ENCODE measurements at regions not wholly inside any gene's neighbourhood (a gene's known extent, or its start where the extent isn't known, plus 50 kb on each side); places are given as distances from the start of the nearest gene placed in this dataset.

DNA sequence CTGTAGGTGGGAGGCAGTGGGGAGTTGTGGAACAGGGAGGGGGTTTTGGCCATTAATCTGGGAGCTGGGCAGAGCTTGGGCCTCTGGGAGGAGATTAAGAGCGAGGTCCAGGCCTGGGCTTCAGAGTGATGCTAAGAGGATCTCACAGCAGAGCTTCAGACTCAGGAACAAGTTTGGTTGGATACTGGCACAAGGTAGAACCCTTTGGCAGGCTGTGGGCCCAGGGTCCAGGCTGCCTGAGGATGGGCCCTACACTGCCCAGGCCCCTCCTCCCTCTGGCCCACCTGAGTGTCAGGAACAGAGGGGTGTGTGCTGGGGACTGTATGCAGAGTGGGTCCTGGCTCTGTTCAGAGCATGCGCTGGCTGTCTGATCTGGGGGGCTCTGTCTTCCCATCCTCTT is 334.9 kb downstream of the CYP26B1 start:
- DNase-seq (ENCODE audit: low spot score) = no peak

DNA sequence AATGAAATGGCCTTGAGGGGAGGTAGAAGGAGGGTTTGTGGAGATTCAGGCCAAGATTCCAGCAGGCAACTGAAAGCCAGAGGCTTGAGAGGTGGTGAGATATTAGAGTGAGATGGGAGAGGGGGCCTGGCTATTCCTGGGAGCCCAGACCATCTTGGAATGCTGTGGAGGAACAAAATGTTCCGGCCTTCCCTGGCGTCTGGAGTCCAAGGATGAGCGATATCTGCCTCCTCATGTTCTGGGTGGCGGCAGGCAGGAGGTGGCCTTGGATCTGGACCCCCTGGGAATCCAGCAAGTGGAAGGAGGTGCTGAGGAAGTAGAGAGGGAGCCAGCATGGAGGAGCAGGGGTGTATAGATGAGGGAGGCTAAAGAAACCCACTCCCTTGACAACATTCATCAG is 335.9 kb downstream of the CYP26B1 start:
- DNase-seq (ENCODE audit: low spot score) = no peak

DNA sequence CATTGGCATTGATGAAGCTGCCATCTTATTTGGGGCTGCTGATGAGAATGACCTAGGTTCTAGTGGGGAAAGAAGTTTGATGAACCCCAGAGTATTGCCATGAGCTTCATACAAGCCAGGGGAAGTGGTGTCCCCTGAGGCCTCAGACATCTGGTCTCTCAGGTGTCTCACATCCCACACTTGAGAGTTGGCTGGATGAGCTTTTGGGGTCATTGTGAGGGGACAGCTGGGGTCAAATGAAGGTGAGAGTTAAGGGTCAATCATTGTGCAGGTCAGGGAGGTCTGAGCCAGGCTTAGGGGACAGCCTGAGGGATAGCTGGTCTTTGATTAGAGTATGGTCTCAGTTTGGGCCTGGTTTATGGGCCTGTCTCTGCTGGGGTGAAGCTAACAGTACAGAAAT is 336.5 kb downstream of the CYP26B1 start:
- no peak for DNase-seq (ENCODE audit: low spot score)

DNA sequence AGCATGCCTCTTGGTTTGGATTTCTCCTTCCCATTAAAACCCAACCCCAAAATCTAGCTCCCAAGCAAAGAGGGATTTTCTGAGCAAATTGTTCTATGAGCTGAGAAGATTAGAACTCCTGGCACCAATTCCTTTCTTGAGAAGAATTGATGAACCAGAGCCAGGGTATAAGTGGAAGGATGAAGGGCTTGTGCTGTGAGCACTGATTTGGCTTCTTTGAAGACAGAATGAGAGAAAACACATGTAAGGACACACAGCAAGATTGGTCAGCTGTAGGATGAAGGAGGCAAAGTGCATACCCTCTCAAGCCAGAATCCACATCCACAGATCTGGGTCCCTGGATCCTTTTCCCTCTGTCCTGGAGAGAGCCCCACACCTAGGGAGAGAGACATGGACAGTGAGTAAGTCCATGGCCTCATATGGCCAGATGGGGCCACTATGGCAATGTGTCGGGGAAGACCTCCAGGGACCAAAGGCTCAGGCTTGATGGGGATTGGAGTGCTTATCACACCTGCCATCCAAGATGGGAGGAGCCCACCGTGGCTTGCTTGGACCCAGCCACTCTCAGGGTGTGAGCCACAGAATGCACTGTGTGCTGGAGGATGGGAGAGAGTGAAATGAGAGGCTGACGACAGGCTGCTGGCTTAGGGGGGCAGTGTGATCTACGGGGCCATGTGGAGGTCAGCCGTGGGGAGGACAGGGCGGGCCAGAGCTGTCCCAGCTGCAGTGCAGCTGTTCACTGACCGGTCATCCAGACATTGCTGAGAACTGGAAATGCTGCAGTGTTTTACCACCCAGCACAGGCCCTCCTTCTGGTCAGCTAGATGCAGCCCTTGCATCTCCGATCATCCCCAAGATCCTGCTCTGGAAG is 339.8 kb downstream of the CYP26B1 start:
- no peak for DNase-seq (ENCODE audit: low spot score)

DNA sequence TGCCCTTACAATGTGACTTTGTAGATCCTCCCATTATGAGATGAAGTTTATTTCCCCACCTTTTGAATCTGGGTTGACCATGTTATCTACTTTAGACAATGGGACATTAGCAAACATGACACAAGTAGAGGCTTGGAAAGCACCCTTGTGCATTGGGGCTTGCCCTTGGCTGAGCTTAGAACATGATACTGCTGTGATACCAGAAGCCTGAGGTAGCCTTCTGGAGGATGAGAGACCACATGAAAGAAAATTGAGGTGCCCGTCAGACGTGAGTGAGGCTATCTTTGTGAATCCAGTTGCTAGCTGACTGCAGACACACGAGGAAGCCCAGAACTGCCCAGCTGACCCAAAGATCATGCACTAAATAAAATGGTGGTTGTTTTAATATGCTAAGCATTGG is 341.2 kb downstream of the CYP26B1 start:
- no peak for DNase-seq (ENCODE audit: low spot score)

DNA sequence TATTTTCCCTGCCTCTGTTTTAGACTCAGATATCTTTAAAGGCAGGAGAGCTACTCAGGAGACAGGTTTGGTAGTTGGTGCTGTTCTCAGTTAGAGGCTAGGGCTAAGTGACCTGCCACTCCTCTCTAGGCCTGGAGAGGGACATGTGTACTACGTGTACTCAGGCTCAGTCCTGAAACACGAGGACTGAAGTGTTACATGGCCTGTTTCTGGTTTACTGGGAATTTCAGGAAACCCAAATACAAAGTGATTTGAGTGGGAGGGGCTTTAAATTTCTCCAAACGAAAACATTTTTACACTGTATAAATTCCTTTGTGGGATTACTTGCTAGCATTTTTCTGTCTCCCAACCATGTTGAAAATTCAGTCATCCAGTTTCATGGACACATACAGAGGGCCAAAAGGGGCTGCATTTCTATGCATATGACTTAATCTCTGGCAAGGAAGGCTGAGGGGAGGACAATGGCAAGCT is 343.3 kb downstream of the CYP26B1 start:
- no peak for DNase-seq (ENCODE audit: low spot score)

DNA sequence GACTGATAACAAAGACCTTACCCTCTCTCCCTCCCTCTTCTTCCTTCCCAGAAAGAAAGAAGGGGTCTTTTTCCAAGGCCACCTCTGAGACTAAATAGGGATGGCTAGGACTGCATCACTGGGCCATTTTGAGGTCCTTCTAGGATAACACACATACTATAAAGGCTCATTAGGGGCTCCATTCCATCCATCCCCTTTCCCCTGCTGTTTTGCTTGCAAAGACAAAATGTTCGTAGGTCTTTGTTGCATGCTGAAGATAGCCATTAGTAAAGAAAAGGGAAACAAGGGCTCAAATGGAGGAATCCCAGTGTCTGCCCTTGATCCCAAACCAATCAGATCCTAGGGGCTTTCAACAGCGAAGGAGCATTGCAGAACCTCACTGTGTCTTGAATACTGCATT is 344.3 kb downstream of the CYP26B1 start:
- no peak for DNase-seq (ENCODE audit: low spot score)

DNA sequence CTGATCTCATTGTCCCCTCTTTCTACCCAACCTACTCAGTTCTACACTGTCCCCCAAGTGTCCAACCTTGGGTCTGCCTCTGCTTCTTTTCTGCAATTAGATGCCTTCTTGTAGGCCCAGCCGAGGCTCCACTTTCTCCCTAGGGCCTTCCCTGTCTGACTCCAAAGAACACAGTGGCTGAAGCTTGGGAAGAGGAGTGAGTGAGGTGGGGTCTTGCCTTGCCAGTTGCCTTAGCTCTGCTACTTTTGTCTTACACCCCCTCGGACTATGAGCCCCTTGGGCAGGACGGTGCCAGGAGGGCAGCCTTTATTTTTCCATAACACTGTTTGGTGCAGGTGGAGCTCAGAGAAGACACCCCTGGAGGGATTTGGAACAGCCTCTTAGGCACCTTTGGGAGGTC is 345.1 kb downstream of the CYP26B1 start:
- no peak for DNase-seq (ENCODE audit: low spot score)

DNA sequence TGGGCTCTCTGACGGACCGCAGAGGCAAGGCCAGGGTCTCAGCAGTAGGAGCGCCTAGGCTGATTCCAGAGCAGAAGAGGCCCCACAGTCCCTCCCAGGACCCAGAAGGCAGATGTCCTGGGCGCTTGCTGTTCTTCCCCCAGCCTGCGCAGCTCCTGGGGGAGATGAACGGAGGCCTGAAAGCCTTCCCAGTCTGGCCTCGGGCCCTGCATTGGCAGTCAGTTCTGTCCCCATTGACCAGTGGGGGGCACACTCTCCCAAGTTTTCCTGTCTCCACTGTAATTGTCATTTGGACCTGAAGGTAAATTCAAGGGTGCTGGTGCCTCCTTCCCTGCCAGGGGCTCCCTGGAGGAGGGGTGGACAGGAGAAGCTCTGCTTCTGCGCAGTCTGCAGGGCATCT is 345.7 kb downstream of the CYP26B1 start:
- no peak for DNase-seq (ENCODE audit: low spot score)

DNA sequence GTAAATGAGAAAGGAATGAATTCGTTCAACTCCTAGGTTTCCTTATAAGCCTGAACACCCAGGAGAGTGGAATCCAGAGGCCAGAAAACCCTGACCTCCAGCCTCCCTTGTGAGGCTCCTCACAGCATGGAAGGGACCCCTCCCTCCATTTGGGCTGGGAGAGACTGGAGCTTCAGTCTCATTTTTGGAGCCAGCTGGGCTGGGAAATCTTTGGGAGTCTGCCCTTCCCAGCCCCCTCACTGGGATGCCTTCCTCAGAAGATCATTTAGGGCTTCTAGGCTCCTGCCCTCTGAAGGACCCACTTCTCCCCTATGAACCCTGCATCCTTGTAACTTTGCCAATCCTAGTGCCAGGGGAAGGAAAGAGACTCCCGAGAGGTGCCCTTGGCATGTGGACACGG is 346.1 kb downstream of the CYP26B1 start:
- no peak for DNase-seq (ENCODE audit: low spot score)

DNA sequence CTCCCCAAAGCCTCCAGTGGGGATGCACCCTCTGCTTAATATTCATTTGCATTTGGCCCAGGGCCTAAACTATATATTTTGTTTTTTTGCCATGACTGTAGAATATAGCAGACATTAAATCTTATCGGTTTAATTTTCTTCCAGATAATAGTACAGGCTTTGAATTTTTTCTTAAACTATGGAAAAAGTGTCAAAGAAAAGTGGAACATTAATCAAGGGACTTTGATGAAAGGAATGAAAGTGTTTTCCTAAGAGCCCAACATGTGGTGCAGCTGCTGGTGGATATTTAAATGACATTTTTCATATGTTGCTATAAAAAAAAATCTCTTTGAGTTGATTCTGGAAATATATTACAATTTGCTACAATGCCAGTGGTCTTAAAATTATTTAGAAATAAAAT is 346.8 kb downstream of the CYP26B1 start:
- DNase-seq (ENCODE audit: low spot score) = no peak

DNA sequence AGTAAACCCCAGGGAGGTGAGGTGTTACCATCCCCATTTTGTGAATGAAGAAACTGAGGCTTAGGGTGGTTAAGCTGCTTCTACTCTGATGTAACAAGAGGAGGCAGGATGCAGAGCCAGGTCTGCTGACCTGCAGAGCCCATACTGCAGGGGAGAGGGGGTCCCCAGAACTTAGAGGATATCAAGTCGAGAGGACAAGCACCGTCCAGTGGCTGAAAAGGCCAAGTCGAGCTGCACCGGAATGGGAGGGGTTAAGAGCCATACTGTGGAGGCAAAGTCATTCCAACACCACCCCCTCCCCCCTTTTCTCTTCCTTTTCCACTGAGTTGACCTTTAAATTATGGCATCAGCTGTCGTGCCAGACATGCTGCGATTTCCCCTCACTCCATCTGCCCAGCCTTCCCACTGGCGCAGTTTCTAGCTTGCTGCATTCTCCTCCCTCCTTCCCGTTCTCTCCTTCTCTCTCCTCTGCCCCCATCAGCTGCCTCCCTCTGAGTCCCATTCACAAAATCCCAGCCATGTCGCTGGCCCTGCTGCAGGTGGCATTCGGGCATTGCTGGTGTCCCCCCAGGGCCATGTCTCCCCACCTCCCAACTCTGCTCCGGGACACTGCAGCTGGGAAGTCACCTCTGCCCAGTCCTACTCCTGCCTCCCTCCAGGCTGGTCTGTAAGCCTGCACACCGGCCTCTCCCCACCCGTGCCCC is 346.9 kb downstream of the DYSF start:
- DNase-seq (ENCODE audit: low spot score) = no peak

DNA sequence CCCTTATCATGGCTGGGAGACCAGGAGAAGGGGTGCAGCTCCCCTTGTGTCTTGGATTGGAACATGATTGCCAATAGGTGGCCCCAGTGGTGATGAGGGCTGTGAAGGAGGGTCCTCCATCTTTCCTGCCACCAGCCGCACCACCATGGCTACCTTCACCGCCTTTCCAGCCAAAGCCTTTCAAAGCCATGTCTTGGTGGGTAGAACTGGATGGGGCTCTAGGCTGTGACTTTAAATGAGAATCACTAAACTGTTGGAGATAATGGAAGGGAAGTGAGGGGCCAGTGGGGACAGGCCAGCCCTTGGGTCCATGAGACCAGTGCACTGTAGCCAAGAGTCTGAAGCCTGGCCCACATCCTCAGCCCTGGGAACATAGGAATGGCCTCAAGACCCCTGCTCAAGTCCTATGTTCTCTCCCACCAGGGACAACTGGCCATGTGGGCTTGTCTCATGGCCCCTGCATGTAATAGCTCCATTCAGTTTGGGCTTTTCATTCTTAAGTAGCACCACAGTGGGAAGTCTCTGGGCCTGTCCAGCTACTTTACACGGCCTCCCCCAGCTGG is 345.7 kb downstream of the DYSF start:
- no peak for DNase-seq (ENCODE audit: low spot score)

DNA sequence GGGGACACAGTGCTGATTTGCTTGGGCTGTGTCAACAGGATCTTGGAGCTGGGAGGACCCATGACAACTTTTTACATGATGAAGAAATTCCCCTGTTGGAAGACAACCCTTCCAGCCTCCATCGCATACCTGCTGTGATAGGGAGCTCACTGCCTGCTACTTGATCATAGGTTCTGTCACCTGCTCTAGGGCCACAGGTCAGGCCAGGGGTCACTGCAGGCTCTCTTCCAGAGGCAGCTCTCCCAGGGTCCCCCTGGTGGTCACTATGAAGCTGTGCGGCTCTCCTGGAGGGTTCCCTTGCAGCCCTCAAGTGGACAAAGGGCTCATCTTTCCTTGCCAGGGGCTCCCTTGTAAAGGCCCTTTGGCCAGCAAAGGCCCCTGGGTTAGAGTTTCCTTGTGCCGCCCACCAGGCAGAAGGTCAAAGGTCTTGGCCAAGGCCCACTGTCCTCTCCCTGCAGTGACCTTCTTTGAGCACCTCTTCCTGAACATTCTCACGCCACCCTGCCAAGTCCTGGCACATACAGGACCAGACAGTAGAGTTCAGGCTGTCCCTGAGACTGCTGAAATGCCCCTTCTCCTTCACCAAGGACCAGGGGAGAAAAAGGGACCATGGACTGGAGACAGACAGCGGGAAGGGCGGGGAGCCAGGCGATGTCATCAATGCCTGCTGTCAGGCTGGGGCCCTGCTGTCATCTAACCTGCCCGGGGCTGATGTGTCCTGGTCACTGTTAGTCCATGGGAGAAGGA is 345.1 kb downstream of the DYSF start:
- DNase-seq (ENCODE audit: low spot score) = no peak

DNA sequence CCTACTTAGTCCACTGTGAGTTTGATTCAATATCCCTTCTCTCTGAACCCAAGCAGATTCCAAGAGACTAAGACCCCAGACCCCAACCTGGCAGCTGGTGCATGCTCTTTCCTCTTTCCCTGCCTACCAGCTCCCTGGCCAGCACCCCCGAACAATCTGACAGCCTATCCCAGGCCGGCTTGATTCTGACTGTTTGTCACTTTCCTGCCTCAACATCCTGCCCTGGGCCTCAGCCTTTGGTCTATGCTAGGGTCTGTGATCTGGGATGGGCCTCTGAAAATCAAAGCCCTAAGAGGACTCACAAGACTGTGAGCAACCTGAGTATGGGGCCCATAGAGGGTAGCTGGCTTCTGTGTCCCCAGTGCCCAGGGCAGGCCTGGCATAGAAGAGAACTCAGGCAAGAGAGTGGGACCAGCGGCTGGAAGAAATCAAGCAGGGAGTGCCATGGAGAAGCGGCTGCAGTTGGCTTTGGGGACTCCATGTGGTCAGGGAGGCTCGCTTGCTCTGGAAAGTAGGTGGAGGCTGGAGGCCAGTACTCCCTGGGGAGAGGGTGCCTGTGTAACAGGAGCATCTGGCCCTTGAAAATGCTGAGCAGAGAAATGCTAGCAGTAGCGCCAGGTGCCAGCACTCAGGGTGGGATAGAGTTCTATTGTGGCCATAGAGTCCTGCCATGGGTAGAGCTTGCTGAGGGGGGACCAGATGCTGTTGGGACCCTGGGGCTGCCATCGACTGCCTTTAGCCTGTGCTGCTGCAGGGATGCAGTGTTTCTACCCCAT is 343.9 kb downstream of the DYSF start:
- no peak for DNase-seq (ENCODE audit: low spot score)

DNA sequence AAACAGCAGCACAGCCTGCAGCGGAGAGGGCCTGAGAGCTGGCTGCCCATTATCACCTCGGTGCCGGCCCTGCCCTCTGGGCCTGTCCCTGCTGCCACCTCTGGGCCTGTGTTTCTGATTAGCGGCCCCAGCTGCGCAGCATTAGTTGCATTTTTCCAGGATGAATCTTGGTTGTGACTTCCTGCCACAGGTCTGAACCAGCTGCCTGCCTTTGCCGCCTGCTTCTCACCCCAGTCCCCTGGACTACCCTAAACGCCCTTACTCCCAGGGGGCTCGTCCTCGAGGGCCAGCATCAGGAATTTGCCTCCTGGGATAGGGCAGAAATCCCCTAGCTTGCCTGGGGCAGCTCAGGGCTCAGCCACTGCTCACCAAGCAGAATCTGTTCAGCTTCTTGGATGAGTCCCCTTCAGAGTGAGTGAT is 342.8 kb downstream of the DYSF start:
- no peak for DNase-seq (ENCODE audit: low spot score)

DNA sequence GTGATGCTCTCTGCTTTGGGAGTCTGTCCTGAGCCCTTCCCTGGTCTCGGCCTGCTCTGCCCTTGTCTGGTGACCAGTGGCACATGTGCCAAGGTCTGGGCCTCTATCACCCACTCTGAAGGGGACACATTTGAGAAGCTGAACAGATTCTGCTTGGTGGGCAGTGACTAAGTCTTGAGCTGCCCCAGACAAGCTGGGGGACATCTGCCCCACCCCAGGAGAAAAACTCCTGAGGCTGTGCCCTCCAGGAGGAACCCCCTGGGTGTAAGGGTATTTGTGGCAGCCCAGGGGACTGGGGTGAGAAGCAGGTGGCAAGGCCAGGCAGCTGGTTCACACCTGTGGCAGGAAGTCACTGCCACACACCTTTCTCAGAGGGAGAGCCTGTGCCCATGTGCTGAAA is 342.1 kb downstream of the DYSF start:
- DNase-seq (ENCODE audit: low spot score) = no peak

DNA sequence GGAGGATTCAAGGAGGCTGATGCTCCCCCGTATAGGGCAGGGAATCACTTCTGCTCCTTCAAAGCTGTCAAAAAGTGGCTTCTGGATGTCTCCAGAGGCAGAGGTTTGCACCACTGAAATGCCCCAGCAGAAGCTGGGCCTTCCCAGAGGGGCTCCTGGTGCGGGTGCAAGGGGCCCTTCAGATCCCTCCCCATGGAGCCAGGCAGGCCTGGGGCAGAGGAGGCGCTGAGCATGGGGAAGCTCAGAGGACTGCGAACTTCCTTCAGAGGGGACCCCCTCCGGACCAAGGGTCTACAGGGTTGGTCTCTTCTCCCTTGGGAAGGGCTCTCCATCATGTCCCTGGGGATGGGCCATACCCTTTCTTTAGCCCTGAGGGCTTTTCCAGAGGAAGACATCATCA is 341.2 kb downstream of the DYSF start:
- DNase-seq (ENCODE audit: low spot score) = no peak

DNA sequence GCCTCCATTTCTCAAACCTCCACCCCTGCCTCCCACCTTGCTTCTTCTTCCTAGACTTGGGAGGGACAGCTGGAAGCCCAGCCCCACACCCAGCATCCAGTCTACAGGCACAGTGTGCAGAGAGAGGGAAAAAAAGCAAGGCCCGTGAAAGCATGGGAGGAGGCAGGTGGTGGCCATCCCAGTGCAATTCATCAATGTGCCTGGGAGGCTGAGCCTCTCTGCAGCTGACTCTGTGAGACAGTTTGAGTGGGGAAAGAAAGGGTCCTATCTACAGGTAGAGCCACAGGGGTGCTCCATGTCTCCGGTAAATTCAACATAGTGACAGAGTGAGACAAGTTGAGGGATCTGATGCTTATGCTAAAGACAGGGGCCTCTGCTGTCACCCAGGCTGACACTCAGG is 340.6 kb downstream of the DYSF start:
- DNase-seq (ENCODE audit: low spot score) = no peak

DNA sequence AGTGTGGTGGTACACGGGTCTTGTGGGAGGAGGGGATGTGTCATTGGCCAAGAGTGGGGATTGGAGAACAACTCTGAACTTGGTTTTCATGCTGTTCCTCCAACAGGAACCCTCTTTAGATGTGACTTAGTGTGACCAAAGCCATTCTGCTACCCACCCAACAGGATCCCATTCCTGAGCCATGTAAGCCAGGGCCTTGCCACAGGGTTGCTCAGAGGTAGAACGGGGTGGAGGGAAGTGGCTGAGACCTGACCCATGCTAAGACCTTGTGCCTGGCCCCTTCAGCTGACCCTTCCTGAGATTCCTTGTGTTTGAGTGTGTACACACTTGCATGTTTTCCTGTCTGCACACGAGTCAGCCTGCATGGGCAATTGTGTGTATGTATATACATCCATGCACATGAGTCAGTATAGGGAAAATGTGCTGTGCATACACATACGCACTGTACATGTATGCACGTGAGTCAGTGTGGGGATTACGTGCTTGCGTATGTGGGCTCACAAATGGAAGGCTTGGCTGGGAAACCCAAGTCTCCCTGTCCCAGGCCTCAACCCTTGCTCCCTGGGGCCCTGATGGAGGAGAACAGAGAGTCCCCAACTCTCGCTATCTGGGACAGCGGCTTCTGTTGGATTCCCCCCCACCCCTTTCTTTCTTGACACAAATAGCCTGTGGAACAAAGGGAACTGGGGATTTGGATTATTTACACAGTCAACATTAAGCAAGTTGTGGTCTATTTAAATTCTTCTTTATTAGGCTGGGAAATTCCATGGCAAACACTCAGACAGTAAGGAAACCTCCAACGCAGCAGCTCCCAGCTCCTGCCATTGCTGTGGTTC is 339.8 kb downstream of the DYSF start:
- DNase-seq (ENCODE audit: low spot score) = no peak
